H9 (cell line): ENCODE measurements at regions not wholly inside any gene's neighbourhood (a gene's known extent, or its start where the extent isn't known, plus 50 kb on each side); places are given as distances from the start of the nearest gene placed in this dataset.

Experiments
- DNase-seq: peaks from one replicate; pipeline ENCODE4 v3.0.0-alpha.2; 2017
- H2AFZ ChIP-seq: one replicate; pipeline ENCODE4 v1.6.1; 2013; ENCODE audit warnings: mild to moderate bottlenecking, low read length, control low read depth, moderate library complexity
- H2AK5ac ChIP-seq: 2 replicates; pipeline ENCODE4 v1.6.1; 2013; ENCODE audit warnings: low read length, control low read depth, mixed read lengths; ENCODE audit not compliant: insufficient read length
- H2BK120ac ChIP-seq: one replicate; pipeline ENCODE4 v1.6.1; 2013; ENCODE audit warnings: low read depth, mild to moderate bottlenecking, low read length, control low read depth, inconsistent platforms; ENCODE audit not compliant: poor library complexity, severe bottlenecking
- H2BK12ac ChIP-seq: 2 replicates; pipeline ENCODE4 v1.6.1; 2013; ENCODE audit warnings: low read length, control low read depth, mixed read lengths, low read depth; ENCODE audit not compliant: insufficient read length
- H2BK15ac ChIP-seq: 2 replicates; pipeline ENCODE4 v1.6.1; 2013; ENCODE audit warnings: low read depth, low read length, control low read depth
- H2BK20ac ChIP-seq: one replicate; pipeline ENCODE4 v1.6.1; 2013; ENCODE audit warnings: low read depth, mild to moderate bottlenecking, low read length, control low read depth, inconsistent platforms; ENCODE audit not compliant: poor library complexity, severe bottlenecking
- H2BK5ac ChIP-seq: 2 replicates; pipeline ENCODE4 v1.6.1; 2013; ENCODE audit warnings: low read length, control low read depth, mixed read lengths; ENCODE audit not compliant: insufficient read length
- H3K14ac ChIP-seq: 2 replicates; pipeline ENCODE4 v1.6.1; 2013; ENCODE audit warnings: low read length, control low read depth; ENCODE audit not compliant: insufficient read depth
- H3K18ac ChIP-seq: 2 replicates; pipeline ENCODE4 v1.6.1; 2013; ENCODE audit warnings: low read depth, mild to moderate bottlenecking, mixed read lengths, low read length, control low read depth; ENCODE audit not compliant: insufficient read length
- H3K23ac ChIP-seq: 2 replicates; pipeline ENCODE4 v1.6.1; 2013; ENCODE audit warnings: low read length, control low read depth, mixed read lengths, low read depth; ENCODE audit not compliant: insufficient read length
- H3K23me2 ChIP-seq: 2 replicates; pipeline ENCODE4 v1.6.1; 2013; ENCODE audit warnings: low read depth, mild to moderate bottlenecking, mixed read lengths, low read length, control low read depth; ENCODE audit not compliant: insufficient read length, poor library complexity, severe bottlenecking
- H3K27ac ChIP-seq: 2 replicates; pipeline ENCODE4 v1.5.1; 2013; ENCODE audit warnings: low read length, control low read depth, mixed read lengths, low read depth; ENCODE audit not compliant: insufficient read length
- H3K27me3 ChIP-seq: 2 replicates; pipeline ENCODE4 v1.6.1; 2013; ENCODE audit warnings: low read length, control low read depth, inconsistent platforms; ENCODE audit not compliant: insufficient read depth
- H3K4ac ChIP-seq: 2 replicates; pipeline ENCODE4 v1.6.1; 2013; ENCODE audit warnings: low read depth, mild to moderate bottlenecking, control low read depth, inconsistent platforms, low read length, moderate library complexity
- H3K4me1 ChIP-seq: 2 replicates; pipeline ENCODE4 v1.6.1; 2013; ENCODE audit warnings: low read length, control low read depth, inconsistent platforms; ENCODE audit not compliant: insufficient read depth
- H3K4me2 ChIP-seq: 2 replicates; pipeline ENCODE4 v1.6.1; 2013; ENCODE audit warnings: low read length, control low read depth, mixed read lengths; ENCODE audit not compliant: insufficient read length, insufficient read depth
- H3K56ac ChIP-seq: 2 replicates; pipeline ENCODE4 v1.6.1; 2013; ENCODE audit warnings: low read depth, mild to moderate bottlenecking, mixed read lengths, low read length, control low read depth; ENCODE audit not compliant: insufficient read length
- H3K79me1 ChIP-seq: 2 replicates; pipeline ENCODE4 v1.6.1; 2013; ENCODE audit warnings: low read depth, mild to moderate bottlenecking, moderate library complexity, low read length, control low read depth, inconsistent platforms; ENCODE audit not compliant: insufficient read depth, poor library complexity, severe bottlenecking
- H3K79me2 ChIP-seq: 2 replicates; pipeline ENCODE4 v1.6.1; 2013; ENCODE audit warnings: low read length, control low read depth, inconsistent platforms; ENCODE audit not compliant: insufficient read depth
- H3K9ac ChIP-seq: 2 replicates; pipeline ENCODE4 v1.6.1; 2013; ENCODE audit warnings: low read length, control low read depth, mixed read lengths; ENCODE audit not compliant: insufficient read length; ENCODE audit errors: extremely low read depth
- H3K9me3 ChIP-seq: one replicate; pipeline ENCODE4 v1.6.1; 2013; ENCODE audit warnings: low read depth, low read length, inconsistent platforms; ENCODE audit not compliant: control insufficient read depth
- H3T11ph ChIP-seq: one replicate; pipeline ENCODE4 v1.6.1; 2013; ENCODE audit warnings: mild to moderate bottlenecking, low read length, control low read depth, inconsistent platforms
- H4K20me1 ChIP-seq: one replicate; pipeline ENCODE4 v1.6.1; 2013; ENCODE audit not compliant: control insufficient read depth, insufficient read length, insufficient read depth
- H4K5ac ChIP-seq: 2 replicates; pipeline ENCODE4 v1.6.1; 2013; ENCODE audit warnings: low read depth, mild to moderate bottlenecking, mixed read lengths, low read length, control low read depth; ENCODE audit not compliant: insufficient read length
- H4K8ac ChIP-seq: replicated peaks from 2 replicates; pipeline ENCODE4 v1.6.1; 2013; ENCODE audit warnings: low read length, control low read depth, mixed read lengths, low read depth; ENCODE audit not compliant: insufficient read length
- H4K91ac ChIP-seq: 2 replicates; pipeline ENCODE4 v1.6.1; 2013; ENCODE audit warnings: low read depth, mild to moderate bottlenecking, moderate library complexity, mixed read lengths, low read length, control low read depth; ENCODE audit not compliant: insufficient read length
- H3K27ac Mint-ChIP-seq, 3 experiments: 2 replicates in 2 of 3; 3 replicates in 1 of 3; pipeline ENCODE4 v1.8.0; 2020 to 2021; ENCODE audit warnings: mixed read lengths in 3 of 3, mild to moderate bottlenecking in 1 of 3, moderate library complexity in 1 of 3
- H3K27me3 Mint-ChIP-seq: 2 replicates; pipeline ENCODE4 v1.8.0; 2021; ENCODE audit warnings: low read depth, mild to moderate bottlenecking, moderate library complexity, mixed read lengths
- H3K36me3 Mint-ChIP-seq, 3 experiments: 2 replicates in 2 of 3; 3 replicates in 1 of 3; pipeline ENCODE4 v1.8.0; 2020 to 2021; ENCODE audit warnings: low read depth in 3 of 3, mixed read lengths in 3 of 3; ENCODE audit not compliant: insufficient read depth in 1 of 3
- H3K4me1 Mint-ChIP-seq, 2 experiments: 2 replicates each; pipeline ENCODE4 v1.8.0; 2020; ENCODE audit warnings: mixed read lengths in 2 of 2
- H3K4me3 Mint-ChIP-seq, 2 experiments: 2 replicates in 1 of 2; 3 replicates in 1 of 2; pipeline ENCODE4 v1.8.0; 2020 to 2021; ENCODE audit warnings: mild to moderate bottlenecking in 2 of 2, mixed read lengths in 2 of 2, moderate library complexity in 1 of 2
- H3K9me3 Mint-ChIP-seq, 2 experiments: 2 replicates in 1 of 2; 3 replicates in 1 of 2; pipeline ENCODE4 v1.8.0; 2020; ENCODE audit warnings: mild to moderate bottlenecking in 2 of 2, mixed read lengths in 2 of 2, moderate library complexity in 1 of 2
- WGBS: extraction: QIAGEN DNeasy Blood & Tissue Kit; methylation state at CpG from one replicate; pipeline ENCODE4 v1.1.7; 2013; ENCODE audit warnings: missing lambda C conversion rate, low lambda C conversion rate, mixed read lengths; ENCODE audit not compliant: insufficient read length; ENCODE audit errors: extremely low coverage; 5-methylcytosine and 5-hydroxymethylcytosine counted together
- TF ChIP-seq, protein P1 (sequence below): fragments of 200-600 bp; sonication (generic); conservative IDR thresholded peaks from 3 replicates; pipeline ENCODE4 v1.8.0; 2021; ENCODE audit warnings: antibody characterized with exemption, mild to moderate bottlenecking

- H3K4me3 Mint-ChIP-seq, result no peak overlapping the region
- 100% methylated on average over 1 of the region's 1 CpG for WGBS
These were observed 792.5 kb upstream of the FANCL start for GRCh38 chr2:59033661-59034060.

More at GRCh38 chr2:59033661-59034060, 792.5 kb upstream of the FANCL start:
- no peaks in the 10 kb centered on the region for H3K27me3 ChIP-seq
- no peaks in the 10 kb centered on the region; the same call in 1 of the 2 replicates for H3K27me3 Mint-ChIP-seq
- H3K36me3 Mint-ChIP-seq, result peaks cover 0 to 6% (median 0%) of the 10 kb centered on the region in 3 experiments; a peak in 1 of 7 replicates
- H2BK5ac ChIP-seq, result no peak overlapping the region
- H2BK20ac ChIP-seq, result no peak overlapping the region
- no peak overlapping the region for H3K9ac ChIP-seq
- H3K9me3 Mint-ChIP-seq, result no peaks in the 10 kb centered on the region; a peak in 1 of 5 replicates
- no peak overlapping the region for H3K56ac ChIP-seq
- peaks cover 0 to 2% of the 10 kb centered on the region in 2 experiments; a peak in 1 of 4 replicates for H3K4me1 Mint-ChIP-seq
- no peak overlapping the region for H4K8ac ChIP-seq
- H3K18ac ChIP-seq, result no peak overlapping the region
- no peak overlapping the region for H3K4ac ChIP-seq
- H3K27ac ChIP-seq, result no peak overlapping the region
- H4K20me1 ChIP-seq, result no peaks in the 10 kb centered on the region
- no peaks in the 10 kb centered on the region for H3K79me1 ChIP-seq
- TF ChIP-seq, protein P1, sequence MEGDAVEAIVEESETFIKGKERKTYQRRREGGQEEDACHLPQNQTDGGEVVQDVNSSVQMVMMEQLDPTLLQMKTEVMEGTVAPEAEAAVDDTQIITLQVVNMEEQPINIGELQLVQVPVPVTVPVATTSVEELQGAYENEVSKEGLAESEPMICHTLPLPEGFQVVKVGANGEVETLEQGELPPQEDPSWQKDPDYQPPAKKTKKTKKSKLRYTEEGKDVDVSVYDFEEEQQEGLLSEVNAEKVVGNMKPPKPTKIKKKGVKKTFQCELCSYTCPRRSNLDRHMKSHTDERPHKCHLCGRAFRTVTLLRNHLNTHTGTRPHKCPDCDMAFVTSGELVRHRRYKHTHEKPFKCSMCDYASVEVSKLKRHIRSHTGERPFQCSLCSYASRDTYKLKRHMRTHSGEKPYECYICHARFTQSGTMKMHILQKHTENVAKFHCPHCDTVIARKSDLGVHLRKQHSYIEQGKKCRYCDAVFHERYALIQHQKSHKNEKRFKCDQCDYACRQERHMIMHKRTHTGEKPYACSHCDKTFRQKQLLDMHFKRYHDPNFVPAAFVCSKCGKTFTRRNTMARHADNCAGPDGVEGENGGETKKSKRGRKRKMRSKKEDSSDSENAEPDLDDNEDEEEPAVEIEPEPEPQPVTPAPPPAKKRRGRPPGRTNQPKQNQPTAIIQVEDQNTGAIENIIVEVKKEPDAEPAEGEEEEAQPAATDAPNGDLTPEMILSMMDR, result no peak
- H4K91ac ChIP-seq, result no peak overlapping the region
- H3K14ac ChIP-seq, result no peak overlapping the region
- no peaks in the 10 kb centered on the region for H3K23me2 ChIP-seq
- no peak overlapping the region for H2BK12ac ChIP-seq
- H4K5ac ChIP-seq, result no peak overlapping the region
- H3T11ph ChIP-seq, result no peak overlapping the region
- no peak overlapping the region for H2AFZ ChIP-seq
- no peak overlapping the region for H2BK15ac ChIP-seq
- H2AK5ac ChIP-seq, result no peak overlapping the region
- no peak overlapping the region for H3K23ac ChIP-seq
- no peak for DNase-seq
- no peak overlapping the region for H2BK120ac ChIP-seq
- H3K9me3 ChIP-seq, result no peaks in the 10 kb centered on the region
- no peak overlapping the region for H3K27ac Mint-ChIP-seq
- H3K4me1 ChIP-seq, result no peaks in the 10 kb centered on the region
- no peak overlapping the region for H3K4me2 ChIP-seq
- H3K79me2 ChIP-seq, result no peaks in the 10 kb centered on the region
